HG03439 (cell line): ENCODE measurements at regions not wholly inside any gene's neighbourhood (a gene's known extent, or its start where the extent isn't known, plus 50 kb on each side); places are given as distances from the start of the nearest gene placed in this dataset.
"Not testable (repeated sequence)": the region's sequence is repeated elsewhere in the genome, so short reads cannot be mapped to it uniquely, and the experiment has no call there.

Experiments
- ATAC-seq: cut with Tn5 transposase; IDR thresholded peaks from one replicate; pipeline ENCODE4 v1.9.1; 2021; ENCODE audit warnings: mild to moderate bottlenecking, moderate library complexity; ENCODE audit not compliant: unreplicated experiment

DNA sequence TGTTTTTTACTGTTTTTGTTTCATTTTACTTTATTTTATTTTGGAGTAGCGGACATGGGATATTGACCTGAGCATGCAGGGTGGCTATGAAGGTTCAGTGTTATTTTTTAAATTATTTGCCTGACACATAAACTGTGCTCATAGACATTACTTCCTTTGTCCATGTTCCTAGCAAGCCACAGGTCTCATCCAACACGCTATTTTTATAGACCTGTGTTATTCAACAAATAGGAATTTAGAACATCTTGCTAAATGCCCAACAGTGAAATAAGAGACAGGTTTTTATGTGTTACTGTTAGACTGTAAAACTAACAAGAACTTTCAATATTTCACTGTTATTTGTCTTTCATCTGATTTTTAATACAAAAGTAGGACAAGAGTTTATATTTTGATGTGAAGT, 756.4 kb downstream of the KCNT2 start:
- no peak for ATAC-seq

DNA sequence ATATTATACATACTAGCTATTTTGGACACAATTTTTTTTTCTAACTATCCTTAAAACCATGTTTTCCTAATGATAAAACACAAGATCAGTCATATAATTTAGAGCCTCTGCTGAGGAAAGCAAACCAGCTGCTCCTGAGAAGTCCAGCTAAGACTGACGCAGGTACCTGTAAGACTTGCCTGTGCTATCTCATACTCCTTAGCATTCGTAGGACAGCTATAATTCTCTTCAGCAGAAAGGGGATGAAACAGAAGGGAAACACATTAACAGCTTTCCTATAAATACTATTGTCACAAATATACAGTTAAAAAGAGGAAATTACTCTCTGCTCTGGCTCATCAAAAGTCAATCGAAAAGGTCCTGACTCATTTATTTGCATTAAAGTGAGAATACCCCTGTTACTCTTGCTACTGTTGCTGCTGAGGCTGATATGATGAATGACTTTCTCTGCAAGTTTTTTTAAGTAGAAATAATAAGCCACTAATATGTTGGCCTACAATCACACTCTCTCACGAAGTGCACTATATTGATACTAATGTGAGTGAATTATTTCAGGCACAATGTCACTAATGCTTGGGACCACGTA, 757.1 kb downstream of the KCNT2 start:
- ATAC-seq: no peak

DNA sequence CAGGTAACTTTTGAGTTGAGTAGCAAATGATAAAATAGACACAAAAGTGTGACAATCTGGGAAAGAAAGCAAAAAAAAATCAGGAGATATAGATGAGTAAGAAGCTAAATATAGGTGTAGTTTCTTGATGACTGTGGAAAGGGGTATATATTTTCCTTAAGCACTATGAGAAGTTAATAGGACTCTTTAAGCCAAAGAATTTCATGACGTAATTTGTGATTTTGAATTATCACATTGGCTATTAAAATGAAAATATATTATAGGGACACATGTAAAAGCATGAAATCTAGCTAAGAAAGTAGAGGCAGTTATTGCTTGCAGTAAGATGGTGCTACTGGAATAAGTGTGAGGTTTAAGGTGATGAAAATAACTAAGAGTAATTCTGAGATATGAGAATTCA, 759.1 kb downstream of the KCNT2 start:
- ATAC-seq: no peak

DNA sequence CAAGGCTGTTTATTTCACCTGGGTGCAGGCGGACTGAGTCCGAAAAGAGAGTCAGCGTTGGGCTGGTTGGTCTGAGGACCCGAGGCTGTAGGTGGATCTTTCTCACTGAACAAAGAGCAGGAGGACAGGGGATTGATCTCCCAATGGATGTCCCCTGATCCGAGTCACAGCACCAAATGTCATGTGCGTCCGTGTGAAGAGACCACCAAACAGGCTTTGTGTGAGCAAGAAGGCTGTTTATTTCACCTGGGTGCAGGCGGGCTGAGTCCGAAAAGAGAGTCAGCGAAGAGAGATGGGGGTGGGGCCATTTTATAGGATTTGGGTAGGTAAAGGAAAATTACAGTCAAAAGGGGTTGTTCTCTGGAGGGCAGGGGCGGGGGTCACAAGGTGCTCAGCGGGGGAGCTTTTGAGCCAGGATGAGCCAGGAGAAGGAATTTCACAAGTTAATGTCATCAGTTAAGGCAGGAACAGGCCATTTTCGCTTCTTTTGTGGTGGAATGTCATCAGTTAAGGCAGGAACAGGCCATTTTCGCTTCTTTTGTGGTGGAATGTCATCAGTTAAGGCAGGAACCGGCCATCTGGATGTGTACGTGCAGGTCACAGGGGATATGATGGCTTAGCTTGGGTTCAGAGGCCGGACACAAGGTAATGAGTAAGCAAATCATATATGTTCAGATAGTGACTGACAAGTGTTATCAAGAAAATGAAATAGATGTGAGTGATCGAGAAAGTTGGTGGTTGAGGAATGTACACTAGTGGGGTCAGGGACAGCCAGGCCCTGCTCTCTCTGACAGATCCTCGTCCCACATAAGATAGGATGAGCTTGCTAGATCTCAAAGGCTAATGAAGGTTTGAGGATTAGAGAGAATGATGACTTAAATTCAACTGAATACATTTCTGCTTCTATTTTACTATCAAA, 760.0 kb downstream of the KCNT2 start:
- not testable (repeated sequence) for ATAC-seq

DNA sequence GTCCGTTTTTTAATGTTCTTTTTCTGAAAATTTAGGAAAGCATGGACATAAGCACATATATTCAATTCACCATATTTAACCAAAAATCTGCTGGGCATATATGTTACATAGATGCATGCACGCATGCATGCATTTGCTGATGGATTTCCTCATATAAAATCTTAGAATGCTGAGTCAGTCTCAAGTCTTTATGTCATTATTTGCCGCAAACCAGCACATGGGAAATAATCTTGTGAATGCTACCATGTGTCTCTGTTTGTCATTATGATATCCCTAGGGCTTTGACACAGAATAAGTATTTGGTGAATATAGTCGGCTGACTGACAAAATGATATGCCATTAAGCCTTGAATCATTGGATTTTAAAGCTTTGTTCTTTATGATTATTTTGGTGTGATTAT, 776.5 kb downstream of the KCNT2 start:
- ATAC-seq: no peak

DNA sequence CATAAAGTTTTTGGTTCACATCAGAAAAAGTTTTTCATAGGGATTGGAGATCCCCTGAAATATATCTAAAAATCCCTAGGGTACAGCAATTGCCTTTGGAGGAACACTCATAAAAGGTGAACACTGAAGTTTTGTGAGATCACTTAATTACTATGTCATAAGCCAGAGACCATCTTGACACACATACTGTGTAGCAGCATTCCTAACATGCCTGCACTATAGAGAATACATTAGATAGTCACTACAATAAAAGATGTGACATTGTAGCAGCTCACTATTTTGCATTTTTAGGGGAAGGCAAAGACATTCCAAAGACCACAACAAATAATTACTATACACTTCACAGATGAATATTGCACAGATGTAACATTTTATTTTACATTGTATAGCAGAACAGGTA, 779.9 kb downstream of the KCNT2 start:
- no peak for ATAC-seq

DNA sequence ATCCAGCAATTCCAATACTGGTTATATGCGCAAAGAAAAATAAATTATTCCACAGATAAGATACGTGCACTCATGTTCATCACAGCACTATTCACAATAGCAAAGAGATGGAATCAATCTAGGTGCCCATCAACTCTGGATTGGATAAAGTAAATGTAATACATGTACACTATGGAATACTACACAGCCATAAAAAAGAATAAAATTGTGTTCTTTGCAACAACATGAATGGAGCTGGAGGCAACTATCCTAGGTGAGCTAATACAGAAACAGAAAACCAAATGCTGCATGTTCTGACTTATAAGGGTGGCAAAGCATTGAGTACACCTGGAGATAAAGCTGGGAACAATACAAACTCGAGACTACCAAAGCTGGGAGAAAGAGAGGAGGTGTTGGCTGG, 787.3 kb downstream of the KCNT2 start:
- ATAC-seq: no peak

DNA sequence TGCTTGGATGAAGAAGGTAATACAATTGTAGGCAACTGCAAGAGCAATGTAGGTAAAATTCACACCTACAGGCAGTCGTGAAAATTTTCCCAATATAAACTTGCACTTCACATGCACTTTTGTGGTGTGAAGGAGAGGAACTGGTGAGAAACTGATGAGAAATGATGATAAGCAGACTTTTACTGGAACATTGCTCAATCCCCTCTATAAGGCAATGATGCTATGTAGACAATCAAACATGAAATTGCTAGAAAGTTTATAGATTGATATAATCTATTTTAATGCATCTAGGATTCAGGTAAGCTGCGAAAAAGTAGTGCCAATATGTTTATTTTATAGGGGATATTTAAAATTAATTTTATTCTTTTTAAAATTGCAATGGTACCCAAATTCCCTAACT, 802.2 kb downstream of the KCNT2 start:
- ATAC-seq: no peak

DNA sequence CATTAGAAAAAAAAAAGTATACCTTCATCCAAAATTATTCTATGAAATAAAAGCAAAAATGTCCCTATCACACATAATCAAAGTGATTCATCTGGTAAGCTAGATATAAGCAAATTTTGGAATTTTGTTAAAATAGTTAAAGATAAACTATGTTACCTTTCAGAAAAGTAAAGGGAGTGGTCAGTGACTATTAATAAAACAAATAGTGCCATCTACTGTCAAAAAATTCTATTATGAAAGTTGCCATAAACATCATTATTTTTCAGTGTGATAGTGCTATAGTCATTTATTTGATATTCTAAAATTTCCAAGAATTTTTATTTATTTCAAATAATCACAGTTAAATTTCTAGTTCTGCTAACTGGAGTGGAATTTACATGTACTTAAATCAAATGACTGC, 803.7 kb downstream of the KCNT2 start:
- no peak for ATAC-seq

DNA sequence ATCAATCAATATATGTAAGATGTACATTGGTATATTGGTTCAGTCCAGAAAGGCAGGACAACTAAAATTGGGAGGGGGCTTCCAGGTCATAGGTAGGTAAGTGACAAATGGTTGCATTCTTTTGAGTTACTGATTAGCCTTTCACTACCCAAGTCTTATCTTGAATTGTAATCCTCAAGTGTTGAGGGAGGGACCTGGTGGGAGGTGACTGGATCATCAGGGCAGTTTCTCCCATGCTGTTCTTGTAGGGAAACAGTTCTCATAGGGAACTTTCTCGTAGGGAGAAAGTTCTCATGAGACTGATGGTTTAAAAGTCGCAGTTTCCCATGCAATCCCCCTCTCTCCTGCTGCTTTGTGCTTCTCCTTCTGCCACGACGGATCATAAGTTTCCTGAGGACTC, 809.2 kb downstream of the KCNT2 start:
- ATAC-seq: no peak

DNA sequence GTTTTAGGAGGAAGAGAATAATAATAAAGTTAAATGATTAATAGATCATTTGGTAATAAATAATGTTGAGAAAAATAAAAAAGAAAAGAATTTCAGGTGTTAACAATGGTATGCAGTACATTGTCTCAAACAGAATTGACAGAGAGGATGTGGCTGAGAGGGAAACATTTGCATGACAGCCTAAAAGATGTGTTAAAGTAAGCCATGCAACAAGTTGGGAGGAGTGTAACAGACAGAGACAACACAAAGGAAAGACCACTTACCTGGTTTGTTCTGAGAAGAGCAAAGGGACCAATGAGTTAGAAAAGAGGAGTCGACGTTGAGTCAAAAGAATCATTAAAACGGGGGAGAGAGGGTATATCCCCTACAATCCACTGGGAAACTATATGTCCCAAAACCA, 814.0 kb downstream of the KCNT2 start:
- no peak for ATAC-seq

DNA sequence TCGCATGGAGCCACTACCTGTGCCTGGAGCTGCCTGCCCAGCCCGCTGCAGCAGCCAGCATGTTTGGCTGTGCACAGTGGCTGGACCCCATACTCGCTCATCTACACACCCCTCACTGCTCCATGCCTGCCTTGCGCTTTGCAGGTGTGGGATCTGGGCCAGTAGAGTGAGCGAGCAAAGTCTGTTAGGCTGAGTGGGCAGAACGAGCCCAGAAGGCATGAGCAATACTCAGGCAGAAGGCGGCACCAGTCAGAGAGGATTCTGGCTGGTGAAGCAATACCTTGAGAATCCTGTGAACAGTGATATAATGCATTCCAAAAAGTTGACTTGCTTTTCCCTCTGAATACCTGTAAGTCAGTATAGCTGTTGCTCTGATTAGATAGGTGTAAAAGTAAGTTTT, 816.4 kb downstream of the KCNT2 start:
- no peak for ATAC-seq

DNA sequence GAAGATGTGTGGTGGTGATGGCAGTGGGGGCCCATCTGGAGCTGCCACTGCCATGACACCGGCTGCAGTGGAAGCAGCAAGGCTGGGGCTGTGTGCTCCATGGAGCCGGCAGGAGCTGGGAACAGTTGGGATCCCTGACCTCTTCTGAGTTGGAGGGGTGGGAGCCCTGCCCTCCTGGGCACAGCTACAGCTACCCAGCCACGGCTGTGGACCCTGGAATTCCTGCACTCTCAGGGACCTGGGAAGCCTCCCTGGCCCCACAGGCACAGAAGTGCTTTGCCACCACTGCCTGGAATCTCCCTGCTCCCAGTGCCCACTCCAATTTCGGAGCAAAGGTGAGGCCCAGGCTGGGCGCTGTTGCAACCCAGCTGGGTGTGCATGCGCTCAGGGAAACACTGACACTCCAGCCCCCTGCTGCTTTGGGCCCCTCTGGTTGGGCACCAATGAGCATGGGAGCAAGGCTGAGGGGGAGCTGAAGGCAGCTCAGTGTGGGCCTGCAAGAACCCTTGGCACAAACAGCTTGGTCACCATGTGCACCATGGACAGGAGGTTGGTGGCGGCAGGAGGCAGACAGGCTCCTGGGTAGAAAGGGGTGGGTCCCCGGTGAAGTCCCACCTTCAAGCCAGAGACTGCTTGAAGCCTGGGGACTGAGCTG, 817.6 kb downstream of the KCNT2 start:
- no peak for ATAC-seq

DNA sequence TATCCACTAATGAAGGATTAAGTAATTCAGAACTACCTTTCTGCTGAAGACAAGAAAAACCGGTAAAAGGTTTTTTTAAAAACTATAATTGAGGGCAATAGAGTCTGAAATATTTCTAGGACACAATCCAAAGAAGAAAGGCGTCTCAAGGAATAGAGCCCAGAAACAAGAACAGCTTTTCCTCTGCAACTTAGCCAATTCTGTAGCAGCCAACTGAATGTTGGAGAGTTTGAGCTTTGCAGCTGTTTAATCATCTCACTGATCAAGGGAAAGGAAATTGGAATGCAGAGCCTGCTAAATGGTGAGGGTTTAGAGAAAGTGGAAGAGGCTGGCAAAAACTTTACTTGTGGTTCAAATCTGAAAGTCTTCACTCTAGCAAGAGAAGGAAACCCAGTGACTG, 818.9 kb downstream of the KCNT2 start:
- ATAC-seq: no peak

DNA sequence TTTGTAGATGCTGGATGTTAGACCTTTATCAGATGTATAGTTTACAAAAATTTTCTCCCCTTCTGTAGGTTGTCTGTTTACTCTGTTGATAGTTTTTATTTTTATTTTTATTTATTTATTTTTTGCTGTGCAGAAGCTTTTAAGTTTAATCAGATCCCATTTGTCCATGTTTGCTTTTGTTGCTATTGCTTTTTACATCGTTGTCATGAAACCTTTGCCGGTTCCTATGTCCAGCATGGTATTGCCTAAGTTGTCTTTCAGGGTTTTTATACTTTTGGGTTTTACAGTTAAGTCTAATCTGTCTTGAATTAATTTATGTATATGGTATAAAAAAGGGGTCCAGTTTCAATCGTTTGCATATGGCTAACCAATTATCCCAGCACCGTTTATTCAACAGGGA, 819.5 kb downstream of the KCNT2 start:
- no peak for ATAC-seq

DNA sequence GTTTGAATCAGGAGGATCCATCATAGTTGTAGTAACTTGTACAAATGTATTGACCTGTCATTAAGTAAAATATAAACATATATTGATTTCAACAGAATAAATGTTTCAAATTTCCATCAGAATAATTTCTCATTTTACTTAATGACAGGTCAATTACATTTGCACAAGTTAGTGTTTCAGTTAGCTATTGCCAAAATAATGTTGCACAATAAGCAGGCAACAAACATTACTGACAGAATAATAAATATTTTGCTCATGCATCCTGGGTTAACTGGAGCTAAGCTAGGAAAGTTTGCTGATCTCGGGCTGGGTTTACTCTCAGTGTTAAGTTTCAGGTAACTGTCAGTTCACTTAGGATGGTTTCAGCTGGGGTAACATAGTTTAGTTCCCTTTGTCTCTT, 822.4 kb downstream of the KCNT2 start:
- no peak for ATAC-seq

DNA sequence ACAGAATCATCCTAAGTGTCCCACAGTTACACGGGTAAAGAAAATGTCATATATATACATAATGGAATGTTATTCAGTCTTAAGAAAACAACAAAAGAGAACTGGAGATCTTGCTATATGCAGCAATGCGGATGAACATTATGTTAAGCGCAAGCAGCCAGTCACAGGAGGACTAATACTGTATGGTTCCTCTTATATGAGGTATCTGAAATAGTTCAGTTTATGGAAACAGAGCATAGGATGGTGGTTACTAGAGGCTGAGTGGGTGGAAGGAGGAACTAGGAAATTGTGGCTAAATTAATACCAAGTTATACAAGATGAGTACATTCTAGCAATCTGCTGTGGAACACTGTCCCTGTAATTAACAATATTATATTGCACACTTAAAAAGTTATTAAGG, 834.3 kb downstream of the KCNT2 start:
- no peak for ATAC-seq

DNA sequence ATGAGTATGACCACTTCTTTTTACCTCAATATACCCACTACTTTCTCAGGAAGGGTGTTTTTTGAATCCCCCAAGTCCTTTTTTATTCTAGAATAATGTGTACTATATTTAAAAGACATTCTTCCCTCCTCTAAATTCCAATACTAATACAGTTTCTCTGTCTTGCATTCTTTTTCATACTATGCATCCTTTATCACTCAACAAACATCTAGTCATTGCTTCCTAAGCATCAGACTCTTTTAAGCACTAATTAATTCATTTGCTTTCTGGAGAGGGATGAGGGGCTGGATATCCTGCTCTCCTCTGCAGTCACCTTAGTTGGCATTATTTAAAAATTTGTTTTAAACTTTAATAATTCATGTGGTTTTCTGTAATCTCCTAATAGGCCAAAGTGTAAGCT, 838.8 kb downstream of the KCNT2 start:
- ATAC-seq: no peak

DNA sequence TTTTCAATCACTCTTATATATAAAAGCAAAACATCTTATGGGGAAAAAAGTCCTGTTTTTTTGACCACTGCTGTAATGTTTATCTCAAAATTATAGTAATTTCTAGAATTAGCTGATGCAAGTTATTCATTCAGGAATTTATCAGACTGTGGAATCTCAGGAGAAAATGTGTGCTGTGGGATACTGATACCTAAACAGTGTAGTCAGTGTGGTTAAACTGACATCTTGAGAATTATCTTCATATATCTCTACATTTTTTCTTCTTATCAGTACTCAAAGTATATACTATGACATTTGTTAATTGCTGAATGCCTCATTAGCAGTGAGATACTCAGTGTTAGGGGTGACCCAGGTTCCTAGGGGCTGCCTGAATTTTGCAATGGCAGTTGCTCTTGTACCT, 839.3 kb downstream of the KCNT2 start:
- no peak for ATAC-seq

DNA sequence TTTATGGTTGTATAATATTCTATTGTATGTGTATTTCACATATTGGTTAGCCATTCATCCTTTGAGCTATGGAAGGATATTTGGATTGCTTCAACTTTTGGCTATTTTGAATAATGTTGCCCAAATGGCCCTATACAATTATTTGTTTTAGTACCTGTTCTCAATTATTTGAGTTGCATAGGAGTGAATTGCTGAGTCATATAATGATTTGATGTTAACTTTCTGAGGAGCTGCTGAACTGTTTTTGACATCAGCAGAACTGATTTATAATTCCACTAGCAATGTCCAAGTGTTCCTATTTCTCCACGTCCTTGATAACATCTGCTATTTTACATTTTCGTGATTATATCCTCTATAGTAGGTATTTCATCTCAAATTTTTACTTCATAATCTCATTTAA, 839.9 kb downstream of the KCNT2 start:
- ATAC-seq: no peak

DNA sequence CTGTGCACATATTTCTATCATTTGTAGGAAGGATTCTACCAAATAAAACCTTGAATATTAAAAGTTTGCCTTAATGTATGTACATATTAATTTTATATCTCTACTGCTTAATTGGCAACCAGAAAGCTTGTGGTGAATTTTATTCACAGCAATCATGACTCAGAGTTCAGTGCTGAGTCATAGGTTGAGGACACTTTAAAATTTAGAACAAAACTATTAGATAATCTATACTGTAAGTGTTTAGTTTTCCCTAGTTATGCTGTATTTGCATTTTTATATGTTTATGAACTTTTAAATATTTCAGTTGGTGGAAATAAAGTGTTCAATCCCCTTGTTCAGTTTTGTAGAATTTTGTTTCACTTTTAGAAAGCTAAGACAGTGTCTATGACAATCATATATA, 841.5 kb downstream of the KCNT2 start:
- no peak for ATAC-seq

DNA sequence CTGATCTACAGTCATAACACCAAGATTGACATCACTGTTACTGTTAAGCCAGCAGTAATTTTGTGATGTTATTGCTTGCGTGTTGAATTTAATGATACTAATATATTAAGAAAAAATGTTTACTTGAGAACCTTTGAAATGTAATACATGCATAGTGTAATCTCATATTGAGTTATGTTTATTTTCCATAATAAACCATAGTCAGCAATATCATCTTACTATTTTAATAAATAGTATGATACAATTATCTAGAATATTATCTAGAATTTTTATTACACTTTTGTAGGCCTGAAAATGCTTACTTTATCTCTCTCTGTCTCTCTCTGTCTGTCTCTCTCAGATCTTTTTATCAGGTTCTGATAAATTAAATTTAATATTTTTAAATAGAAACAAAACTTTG, 843.1 kb downstream of the KCNT2 start:
- no peak for ATAC-seq
